ENCODE measurements at regions not wholly inside any gene's neighbourhood (a gene's known extent, or its start where the extent isn't known, plus 50 kb on each side); places are given as distances from the start of the nearest gene placed in this dataset.
"Not testable (repeated sequence)": the region's sequence is repeated elsewhere in the genome, so short reads cannot be mapped to it uniquely, and the experiment has no call there.

GRCh38 chr3:106360901-106361300 is 492.1 kb upstream of the CBLB start:
- not testable (repeated sequence) for TF ChIP-seq CTCF (IDR thresholded peaks at IDR 0.05; ENCODE audit: insufficient read depth, low read length); POLR2AphosphoS5 (IDR thresholded peaks at IDR 0.05; ENCODE audit: low read depth)

Measured in HL-60 (cell line).